HCT116 (cell line): ENCODE measurements at regions not wholly inside any gene's neighbourhood (a gene's known extent, or its start where the extent isn't known, plus 50 kb on each side); places are given as distances from the start of the nearest gene placed in this dataset.

Source experiments
- ATAC-seq: fragments of 200-7000 bp; cut with Tn5 transposase; 2 replicates; pipeline ENCODE4 v1.9.1; 2020; ENCODE audit warnings: mild to moderate bottlenecking, moderate library complexity
- BruUV-seq: library from RNA; stranded (reverse); fragments of 400-500 nt; replicated peaks from 2 replicates; lab custom pipeline; 2021; lab: Mats Ljungman, UMichigan
- CTCF ChIA-PET: fragments of 300-600 bp; sonication (Branson Sonifier 250); formaldehyde crosslinking; loops from one replicate; lab custom pipeline; 2021; ENCODE audit warnings: antibody characterized with exemption; lab: Charles Lee
- POLR2A ChIA-PET: fragments of 300-600, 350-600 bp; sonication (Branson Sonifier 250); formaldehyde crosslinking; loops from one replicate; lab custom pipeline; 2021; ENCODE audit warnings: antibody characterized with exemption; lab: Charles Lee
- RAD21 ChIA-PET, 2 experiments: fragments of 300-600 bp; sonication (Branson Sonifier 250); formaldehyde crosslinking; loops; one replicate each; lab custom pipeline; 2023; ENCODE audit warnings: low total read pairs in 2 of 2; ENCODE audit not compliant: uncharacterized antibody in 2 of 2, unreplicated experiment in 2 of 2, low non-redundant PET in 1 of 2; lab: Charles Lee
- DNase-seq: peaks from one replicate; pipeline ENCODE4 v3.0.0-alpha.2; 2010; ENCODE audit warnings: low read depth, low spot score
- H2AFZ ChIP-seq: fragments of 200-600 bp; shearing (Covaris generic), sonication (generic); 2 replicates; pipeline ENCODE4 v1.6.1; 2017; ENCODE audit warnings: low read depth, mixed run types, mixed read lengths, antibody characterized with exemption, low read length; ENCODE audit not compliant: poor library complexity, severe bottlenecking
- H3K27ac ChIP-seq: 2 replicates; pipeline ENCODE4 v1.5.1; 2012; ENCODE audit warnings: low read depth, low read length
- H3K27me3 ChIP-seq: fragments of 200-600 bp; sonication (generic); 2 replicates; pipeline ENCODE4 v1.6.1; 2016; ENCODE audit warnings: mixed run types, low read length, mixed read lengths; ENCODE audit not compliant: insufficient read depth
- H3K36me3 ChIP-seq, 2 experiments: fragments of 200-500 bp in 1 of 2; fragments of 200-600 bp in 1 of 2; sonication (Bioruptor generic) in 1 of 2; sonication (generic) in 1 of 2; 2 replicates each; pipeline versions ENCODE4 v1.5.1 to v1.6.1; 2014 to 2016; ENCODE audit warnings: low read length in 2 of 2, inconsistent platforms in 1 of 2, mixed read lengths in 1 of 2, mixed run types in 1 of 2; ENCODE audit not compliant: insufficient read depth in 2 of 2, control insufficient read depth in 1 of 2
- H3K4me1 ChIP-seq, 2 experiments: fragments of 200-600 bp in 1 of 2; sonication (generic) in 1 of 2; 2 replicates each; pipeline versions ENCODE4 v1.5.1 to v1.6.1; 2012 to 2017; ENCODE audit warnings: low read length in 2 of 2, inconsistent platforms in 1 of 2, mild to moderate bottlenecking in 1 of 2, mixed read lengths in 1 of 2, mixed run types in 1 of 2, moderate library complexity in 1 of 2; ENCODE audit not compliant: insufficient read depth in 2 of 2, control insufficient read depth in 1 of 2
- H3K4me2 ChIP-seq: fragments of 200-600 bp; sonication (generic); 2 replicates; pipeline ENCODE4 v1.6.1; 2017; ENCODE audit warnings: mixed run types, low read length, mixed read lengths
- H3K4me3 ChIP-seq, 2 experiments: fragments of 200-600 bp in 1 of 2; sonication (generic) in 1 of 2; replicated peaks in 1 of 2; 2 replicates each; pipeline ENCODE4 v1.5.1; 2011 to 2016; ENCODE audit warnings: low read length in 2 of 2, control low read depth in 1 of 2, low read depth in 1 of 2, mild to moderate bottlenecking in 1 of 2, mixed read lengths in 1 of 2, mixed run types in 1 of 2
- H3K79me2 ChIP-seq: fragments of 200-600 bp; sonication (generic); 2 replicates; pipeline ENCODE4 v1.6.1; 2017; ENCODE audit warnings: mild to moderate bottlenecking, mixed run types, low read length, moderate library complexity, mixed read lengths; ENCODE audit not compliant: insufficient read depth
- H3K9ac ChIP-seq: fragments of 200-600 bp; sonication (generic); 2 replicates; pipeline ENCODE4 v1.6.1; 2016; ENCODE audit warnings: low read length, mixed read lengths
- H3K9me2 ChIP-seq: fragments of 200-600 bp; sonication (generic), shearing (Covaris generic); 2 replicates; pipeline ENCODE4 v1.6.1; 2017; ENCODE audit warnings: mixed run types, mild to moderate bottlenecking, moderate library complexity; ENCODE audit not compliant: insufficient read depth
- H3K9me3 ChIP-seq, 2 experiments: fragments of 200-500 bp in 1 of 2; fragments of 200-600 bp in 1 of 2; sonication (Bioruptor generic) in 1 of 2; sonication (generic) in 1 of 2; 2 replicates each; pipeline ENCODE4 v1.6.1; 2014 to 2017; ENCODE audit warnings: low read length in 2 of 2, mixed read lengths in 2 of 2, inconsistent platforms in 1 of 2, low read depth in 1 of 2, mild to moderate bottlenecking in 1 of 2, mixed run types in 1 of 2, moderate library complexity in 1 of 2; ENCODE audit not compliant: control insufficient read depth in 1 of 2, insufficient read depth in 1 of 2
- H4K20me1 ChIP-seq: fragments of 200-600 bp; sonication (generic), shearing (Covaris generic); 2 replicates; pipeline ENCODE4 v1.6.1; 2017; ENCODE audit warnings: mixed run types, mild to moderate bottlenecking, moderate library complexity; ENCODE audit not compliant: insufficient read depth
- MAX ChIP-seq: IDR thresholded peaks from 2 replicates; pipeline ENCODE4 v1.6.1; 2012
- POLR2A ChIP-seq: IDR thresholded peaks from 2 replicates; pipeline ENCODE4 v1.7.0; 2011; ENCODE audit warnings: borderline replicate concordance; ENCODE audit not compliant: insufficient read depth, insufficient read length; ENCODE audit errors: extremely low read depth
- POLR2AphosphoS5 ChIP-seq: IDR thresholded peaks from 2 replicates; pipeline ENCODE4 v1.6.1; 2011; ENCODE audit warnings: mild to moderate bottlenecking, low read depth, low read length, moderate library complexity
- RAD21 ChIP-seq: IDR thresholded peaks from 2 replicates; pipeline ENCODE4 v1.6.1; 2012; ENCODE audit warnings: low read depth, mild to moderate bottlenecking
- REST ChIP-seq: IDR thresholded peaks from 2 replicates; pipeline ENCODE4 v1.6.1; 2012; ENCODE audit warnings: low read depth
- YY1 ChIP-seq: IDR thresholded peaks from 2 replicates; pipeline ENCODE4 v1.6.1; 2011; ENCODE audit warnings: low read length, low read depth, moderate library complexity, mild to moderate bottlenecking; ENCODE audit not compliant: insufficient replicate concordance; ENCODE audit errors: extremely low read depth
- ZNF274 ChIP-seq: fragments of 200-500 bp; sonication (Bioruptor generic); IDR thresholded peaks from 2 replicates; pipeline ENCODE4 v1.6.1; 2014; ENCODE audit warnings: mild to moderate bottlenecking, low read depth, low read length, inconsistent platforms
- intact Hi-C: fragments of 100-400 bp; cut with micrococcal nuclease; formaldehyde crosslinking; loops from 2 replicates; pipeline ENCODE4 v1.10.0; 2022

- no peaks in the 10 kb centered on the region for H3K36me3 ChIP-seq
- ChIA-PET POLR2A (no interaction called here), CTCF (no interaction called here), RAD21 (no interaction called here)
- no peaks in the 10 kb centered on the region for H3K79me2 ChIP-seq
- H3K4me1 ChIP-seq: no peaks in the 10 kb centered on the region
- no TSS peak for BruUV-seq
- no peak overlapping the region for H2AFZ ChIP-seq
- no peaks in the 10 kb centered on the region for H3K27me3 ChIP-seq
- no peak overlapping the region for H3K9ac ChIP-seq
- H4K20me1 ChIP-seq: no peaks in the 10 kb centered on the region
- H3K27ac ChIP-seq: no peak overlapping the region
- no peaks in the 10 kb centered on the region for H3K9me2 ChIP-seq
- no peak overlapping the region for H3K4me3 ChIP-seq
- H3K9me3 ChIP-seq: peaks cover 11 to 37% of the 10 kb centered on the region in 2 experiments; a peak in 2 of 4 replicates
- DNase-seq (no peak), ATAC-seq (no peak)
- TF ChIP-seq RAD21: no peak
- TF ChIP-seq REST: no peak
- no peak for TF ChIP-seq YY1
- TF ChIP-seq ZNF274: no peak
- no peak for TF ChIP-seq POLR2A
- TF ChIP-seq POLR2AphosphoS5: no peak
- TF ChIP-seq MAX: no peak
- H3K4me2 ChIP-seq: no peak overlapping the region
- intact Hi-C loops: no loop called here
Measured at GRCh38 chr3:77871436-77871835, 831.5 kb downstream of the ROBO2 start.
